ENCODE measurements at regions not wholly inside any gene's neighbourhood (a gene's known extent, or its start where the extent isn't known, plus 50 kb on each side); places are given as distances from the start of the nearest gene placed in this dataset.

DNA sequence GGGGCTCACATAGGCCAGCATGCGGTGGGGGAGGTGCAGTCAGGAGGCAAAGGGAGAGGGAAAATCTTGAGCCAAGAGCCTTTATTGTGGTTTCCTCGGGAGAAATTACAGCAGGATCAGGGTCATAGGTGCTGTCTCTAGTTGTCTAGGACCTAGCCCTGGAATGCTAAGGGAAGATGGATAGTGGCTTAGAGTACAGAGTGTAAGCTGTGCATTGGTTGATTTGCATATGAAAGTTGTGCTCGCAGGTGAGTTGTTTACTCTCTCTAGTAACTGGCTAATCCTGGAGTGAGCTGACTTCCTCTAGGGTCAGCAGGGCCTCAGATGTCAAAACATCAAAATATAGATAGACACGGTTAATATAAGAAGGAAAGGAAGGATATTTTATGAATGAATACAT is 877.7 kb downstream of the TLE4 start:
- TF ChIP-seq CTCF (IDR thresholded peaks at IDR 0.05; ENCODE audit: extremely low read depth in 1 of 2, insufficient read depth in 1 of 2, low read depth in 1 of 2, low read length in 2 of 2), result no peak
- TF ChIP-seq FOS (IDR thresholded peaks at IDR 0.05; ENCODE audit: borderline replicate concordance, insufficient read depth, low read length), result no peak
- no peak for TF ChIP-seq POLR2A (IDR thresholded peaks at IDR 0.05; ENCODE audit: low read depth, low read length)
- TF ChIP-seq POLR2AphosphoS5 (IDR thresholded peaks at IDR 0.05; ENCODE audit: insufficient read depth, low read depth, low read length), result no peak
- no peak for TF ChIP-seq EZH2 (IDR thresholded peaks at IDR 0.05; ENCODE audit: borderline replicate concordance, low read depth, low read length, severe bottlenecking)
- TF ChIP-seq JUN (IDR thresholded peaks at IDR 0.05; ENCODE audit: borderline replicate concordance, insufficient read depth, insufficient read length, low read depth), result no peak
- TF ChIP-seq MAX (IDR thresholded peaks at IDR 0.05; ENCODE audit: insufficient read depth, insufficient read length), result no peak
